Mesenchymal stem cell (in vitro differentiated cells and primary cell): ENCODE measurements at regions not wholly inside any gene's neighbourhood (a gene's known extent, or its start where the extent isn't known, plus 50 kb on each side); places are given as distances from the start of the nearest gene placed in this dataset.
"Not testable (repeated sequence)": the region's sequence is repeated elsewhere in the genome, so short reads cannot be mapped to it uniquely, and the experiment has no call there.

ENCODE experiments used
- DNase-seq: peaks from one replicate; pipeline ENCODE4 v3.0.0-alpha.2; 2013
- H2AFZ ChIP-seq: one replicate; pipeline ENCODE4 v1.6.1; 2013; ENCODE audit warnings: low read depth, mild to moderate bottlenecking, control low read depth, inconsistent platforms, low read length, moderate library complexity
- H2AK5ac ChIP-seq: 2 replicates; pipeline ENCODE4 v1.6.1; 2013; ENCODE audit warnings: low read length, moderate library complexity, mild to moderate bottlenecking, inconsistent platforms; ENCODE audit not compliant: severe bottlenecking
- H2BK120ac ChIP-seq: one replicate; pipeline ENCODE4 v1.6.1; 2013; ENCODE audit warnings: low read depth, mild to moderate bottlenecking, inconsistent platforms, low read length, moderate library complexity
- H2BK12ac ChIP-seq, 2 experiments: one replicate each; pipeline ENCODE4 v1.6.1; 2013; ENCODE audit warnings: inconsistent platforms in 2 of 2, low read length in 2 of 2, mild to moderate bottlenecking in 2 of 2, moderate library complexity in 2 of 2, control low read depth in 1 of 2
- H2BK15ac ChIP-seq: one replicate; pipeline ENCODE4 v1.6.1; 2013; ENCODE audit warnings: mild to moderate bottlenecking, low read depth, inconsistent platforms; ENCODE audit not compliant: poor library complexity, severe bottlenecking
- H2BK5ac ChIP-seq: 2 replicates; pipeline ENCODE4 v1.6.1; 2013; ENCODE audit warnings: low read depth, mild to moderate bottlenecking, low read length, control low read depth, inconsistent platforms; ENCODE audit not compliant: poor library complexity, severe bottlenecking
- H3K14ac ChIP-seq, 2 experiments: one replicate each; pipeline ENCODE4 v1.6.1; 2013; ENCODE audit warnings: inconsistent platforms in 2 of 2, low read length in 2 of 2, control low read depth in 1 of 2, mild to moderate bottlenecking in 1 of 2, moderate library complexity in 1 of 2
- H3K18ac ChIP-seq, 2 experiments: one replicate each; pipeline ENCODE4 v1.6.1; 2013; ENCODE audit warnings: inconsistent platforms in 2 of 2, low read length in 2 of 2, control low read depth in 1 of 2, low read depth in 1 of 2, mild to moderate bottlenecking in 1 of 2
- H3K23ac ChIP-seq, 2 experiments: one replicate each; pipeline ENCODE4 v1.6.1; 2013; ENCODE audit warnings: inconsistent platforms in 2 of 2, low read length in 2 of 2, mild to moderate bottlenecking in 2 of 2, moderate library complexity in 2 of 2, control low read depth in 1 of 2
- H3K27ac ChIP-seq: 2 replicates; pipeline ENCODE4 v1.5.1; 2013; ENCODE audit warnings: mild to moderate bottlenecking, moderate library complexity, low read length, control low read depth, inconsistent platforms; ENCODE audit not compliant: poor library complexity, severe bottlenecking
- H3K27me3 ChIP-seq, 2 experiments: 2 replicates each; pipeline versions ENCODE4 v1.6.1 to v1.7.0; 2013; ENCODE audit warnings: low read length in 2 of 2, mild to moderate bottlenecking in 2 of 2, moderate library complexity in 2 of 2, control low read depth in 1 of 2, inconsistent platforms in 1 of 2; ENCODE audit not compliant: control insufficient read depth in 1 of 2, insufficient read depth in 1 of 2
- H3K36me3 ChIP-seq, 2 experiments: 2 replicates each; pipeline versions ENCODE4 v1.6.1 to v1.7.0; 2013; ENCODE audit warnings: low read length in 2 of 2, control low read depth in 1 of 2, inconsistent platforms in 1 of 2, low read depth in 1 of 2, mild to moderate bottlenecking in 1 of 2; ENCODE audit not compliant: insufficient read depth in 2 of 2, control insufficient read depth in 1 of 2
- H3K4ac ChIP-seq, 2 experiments: one replicate each; pipeline ENCODE4 v1.6.1; 2013; ENCODE audit warnings: inconsistent platforms in 2 of 2, low read length in 2 of 2, mild to moderate bottlenecking in 2 of 2, moderate library complexity in 2 of 2, control low read depth in 1 of 2, low read depth in 1 of 2
- H3K4me1 ChIP-seq: 2 replicates; pipeline ENCODE4 v1.6.1; 2013; ENCODE audit warnings: low read depth, low read length, control low read depth; ENCODE audit not compliant: control insufficient read depth, insufficient read depth
- H3K4me2 ChIP-seq: 2 replicates; pipeline ENCODE4 v1.6.1; 2013; ENCODE audit warnings: low read length, mild to moderate bottlenecking, inconsistent platforms; ENCODE audit not compliant: poor library complexity, severe bottlenecking
- H3K4me3 ChIP-seq, 2 experiments: 2 replicates each; pipeline versions ENCODE4 v1.5.1 to v1.7.0; 2013; ENCODE audit warnings: low read length in 2 of 2, mild to moderate bottlenecking in 2 of 2, control low read depth in 1 of 2, low read depth in 1 of 2; ENCODE audit not compliant: insufficient read depth in 1 of 2
- H3K79me1 ChIP-seq: replicated peaks from 2 replicates; pipeline ENCODE4 v1.6.1; 2013; ENCODE audit warnings: mild to moderate bottlenecking, control low read depth, low read length, inconsistent platforms; ENCODE audit not compliant: poor library complexity, severe bottlenecking
- H3K9ac ChIP-seq: 2 replicates; pipeline ENCODE4 v1.7.0; 2013; ENCODE audit warnings: mild to moderate bottlenecking, low read length, moderate library complexity
- H3K9me3 ChIP-seq: 2 replicates; pipeline ENCODE4 v1.7.0; 2013; ENCODE audit warnings: mild to moderate bottlenecking, low read length; ENCODE audit not compliant: control insufficient read depth
- H4K8ac ChIP-seq: one replicate; pipeline ENCODE4 v1.6.1; 2013; ENCODE audit warnings: inconsistent platforms, mild to moderate bottlenecking, low read length, moderate library complexity
- H4K91ac ChIP-seq: one replicate; pipeline ENCODE4 v1.6.1; 2013; ENCODE audit warnings: mild to moderate bottlenecking, low read length, inconsistent platforms
- WGBS: methylation state at CpG from one replicate; pipeline ENCODE4 v1.1.7; 2013; ENCODE audit warnings: mixed read lengths; 5-methylcytosine and 5-hydroxymethylcytosine counted together

DNA sequence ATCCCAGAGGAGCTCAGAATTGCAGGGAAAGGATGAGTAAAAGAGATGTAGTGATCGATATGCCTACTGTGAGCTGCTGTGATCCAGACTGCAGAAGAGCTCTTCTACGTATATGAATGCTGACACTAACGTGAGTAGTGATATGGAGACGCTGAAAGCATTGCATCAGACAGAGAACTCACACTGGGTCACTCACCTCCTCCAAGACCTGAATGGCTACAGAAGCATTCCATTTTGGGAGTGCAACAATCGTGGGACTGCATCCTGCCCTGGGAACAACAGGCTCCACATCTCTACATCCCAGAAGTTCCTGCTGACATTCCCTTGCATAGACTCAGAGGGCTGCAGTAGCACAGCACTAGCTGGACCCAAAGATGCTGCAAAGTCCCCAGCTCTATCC is 755.9 kb upstream of the MEF2C start:
- 91% methylated on average over 5 of the region's 5 CpGs for WGBS
- Histone ChIP-seq H3K9ac (no peak overlapping the region), H3K4me2 (no peak overlapping the region), H3K23ac (no peak overlapping the region), H4K91ac (no peak overlapping the region), H3K4me1 (no peaks in the 10 kb centered on the region), H2BK120ac (no peak overlapping the region), H2BK12ac (no peak overlapping the region), H3K27ac (no peak overlapping the region), H3K14ac (no peak overlapping the region), H3K9me3 (peaks cover 19% of the 10 kb centered on the region), H2AK5ac (no peak overlapping the region), H4K8ac (no peak overlapping the region), H3K79me1 (no peaks in the 10 kb centered on the region), H3K4me3 (no peak overlapping the region), H3K27me3 (no peaks in the 10 kb centered on the region), H3K4ac (no peak overlapping the region), H2AFZ (no peak overlapping the region), H3K18ac (no peak overlapping the region), H3K36me3 (no peaks in the 10 kb centered on the region), H2BK15ac (no peak overlapping the region), H2BK5ac (no peak overlapping the region)
- DNase-seq: no peak

DNA sequence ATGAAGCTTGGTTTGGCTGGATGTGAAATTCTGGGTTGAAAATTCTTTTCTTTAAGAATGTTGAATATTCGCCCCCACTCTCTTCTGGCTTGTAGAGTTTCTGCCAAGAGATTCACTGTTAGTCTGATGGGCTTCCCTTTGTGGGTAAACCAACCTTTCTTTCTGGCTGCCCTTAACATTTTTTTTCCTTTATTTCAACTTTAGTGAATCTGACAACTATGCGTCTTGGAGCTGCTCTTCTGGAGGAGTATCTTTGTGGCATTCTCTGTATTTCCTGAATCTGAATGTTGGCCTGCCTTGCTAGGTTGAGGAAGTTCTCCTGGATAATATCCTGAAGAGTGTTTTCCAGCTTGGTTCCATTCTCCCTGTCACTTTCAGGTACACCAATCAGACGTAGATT is 751.2 kb upstream of the MEF2C start:
- H3K4ac ChIP-seq, H3K23ac ChIP-seq, H4K8ac ChIP-seq, H2AFZ ChIP-seq, H2BK5ac ChIP-seq, H3K79me1 ChIP-seq, H3K27me3 ChIP-seq, H3K4me1 ChIP-seq, H3K4me2 ChIP-seq, H3K14ac ChIP-seq, H2BK15ac ChIP-seq, H3K4me3 ChIP-seq, H3K36me3 ChIP-seq, H3K18ac ChIP-seq, H3K27ac ChIP-seq, H2BK120ac ChIP-seq, DNase-seq, H2BK12ac ChIP-seq, H4K91ac ChIP-seq, H2AK5ac ChIP-seq, H3K9ac ChIP-seq: not testable (repeated sequence)
- 94% methylated on average over 3 of the region's 3 CpGs for WGBS
- peaks cover 12% of the 10 kb centered on the region for H3K9me3 ChIP-seq

DNA sequence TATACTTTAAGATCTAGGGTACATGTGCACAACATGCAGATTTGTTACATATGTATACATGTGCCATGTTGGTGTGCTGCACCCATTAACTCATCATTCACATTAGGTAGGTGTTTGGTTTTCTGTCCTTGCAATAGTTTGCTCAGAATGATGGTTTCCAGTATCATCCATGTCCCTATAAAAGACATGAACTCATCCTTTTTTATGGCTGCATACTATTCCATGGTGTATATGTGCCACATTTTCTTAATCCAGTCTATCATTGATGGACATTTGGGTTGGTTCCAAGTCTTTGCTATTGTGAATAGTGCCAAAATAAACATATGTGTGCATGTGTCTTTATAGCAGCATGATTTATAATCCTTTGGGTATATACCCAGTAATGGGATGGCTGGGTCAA is 747.1 kb upstream of the MEF2C start:
- H4K8ac ChIP-seq, H2BK15ac ChIP-seq, H3K4me3 ChIP-seq, H3K9ac ChIP-seq, H2BK12ac ChIP-seq, H2AFZ ChIP-seq, H3K23ac ChIP-seq, H3K27ac ChIP-seq, H3K14ac ChIP-seq, H3K79me1 ChIP-seq, H4K91ac ChIP-seq, H3K4me2 ChIP-seq, H3K18ac ChIP-seq, H3K27me3 ChIP-seq, DNase-seq, H3K4ac ChIP-seq, H3K36me3 ChIP-seq, H2BK120ac ChIP-seq, H3K4me1 ChIP-seq, H2BK5ac ChIP-seq, H3K9me3 ChIP-seq, H2AK5ac ChIP-seq: not testable (repeated sequence)

DNA sequence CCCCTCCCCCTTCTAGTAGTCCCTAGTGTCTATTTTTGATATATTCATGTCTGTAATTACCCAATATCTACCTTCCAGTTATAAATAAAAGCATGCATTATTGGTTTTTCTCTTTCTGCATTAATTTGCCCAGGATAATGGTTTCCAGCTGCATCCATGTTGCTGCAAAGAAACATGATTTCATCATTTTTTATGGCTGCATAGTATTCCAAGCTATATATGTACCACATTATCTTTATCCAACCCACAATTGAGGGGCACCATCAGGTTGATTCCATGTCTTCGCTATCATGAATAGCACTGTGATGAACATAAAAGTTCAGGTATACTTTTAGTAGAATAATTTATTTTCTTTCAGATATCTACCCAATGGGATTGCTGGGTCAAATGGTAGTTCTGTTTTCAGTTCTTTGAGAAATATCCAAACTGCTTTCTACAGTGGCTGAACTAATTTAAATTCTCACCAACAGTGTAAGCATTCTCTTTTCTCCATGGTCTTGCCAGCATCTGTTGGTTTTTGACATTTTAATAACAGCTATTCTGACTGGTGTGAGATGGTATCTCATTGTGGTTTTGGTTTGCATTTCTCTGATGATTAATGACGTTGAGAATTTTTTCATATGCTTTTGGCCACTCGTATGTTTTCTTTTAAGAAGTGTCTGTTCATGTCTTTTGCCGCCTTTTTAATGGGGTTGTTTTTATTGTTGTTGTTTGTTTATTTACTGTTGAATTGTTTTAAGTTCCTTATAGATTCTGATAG is 746.1 kb upstream of the MEF2C start:
- H3K79me1 ChIP-seq: no peaks in the 10 kb centered on the region

More for the DNA sequence above, 746.1 kb upstream of the MEF2C start:
- Histone ChIP-seq H3K14ac (no peak overlapping the region), H2AK5ac (no peak overlapping the region), H3K4me1 (no peaks in the 10 kb centered on the region), H3K9me3 (peaks cover 4% of the 10 kb centered on the region), H4K91ac (no peak overlapping the region), H2BK120ac (no peak overlapping the region), H3K18ac (no peak overlapping the region), H3K36me3 (no peaks in the 10 kb centered on the region), H3K4me3 (no peak overlapping the region), H3K27ac (no peak overlapping the region), H3K4me2 (no peak overlapping the region), H3K9ac (no peak overlapping the region), H2AFZ (no peak overlapping the region), H3K4ac (no peak overlapping the region), H2BK12ac (no peak overlapping the region), H2BK15ac (no peak overlapping the region), H4K8ac (no peak overlapping the region), H3K27me3 (no peaks in the 10 kb centered on the region), H2BK5ac (no peak overlapping the region), H3K23ac (no peak overlapping the region)
- WGBS: 60% methylated on average over 3 of the region's 4 CpGs
- DNase-seq: peak; percentile 3
